ENCODE measurements at regions not wholly inside any gene's neighbourhood (a gene's known extent, or its start where the extent isn't known, plus 50 kb on each side); places are given as distances from the start of the nearest gene placed in this dataset.

DNA sequence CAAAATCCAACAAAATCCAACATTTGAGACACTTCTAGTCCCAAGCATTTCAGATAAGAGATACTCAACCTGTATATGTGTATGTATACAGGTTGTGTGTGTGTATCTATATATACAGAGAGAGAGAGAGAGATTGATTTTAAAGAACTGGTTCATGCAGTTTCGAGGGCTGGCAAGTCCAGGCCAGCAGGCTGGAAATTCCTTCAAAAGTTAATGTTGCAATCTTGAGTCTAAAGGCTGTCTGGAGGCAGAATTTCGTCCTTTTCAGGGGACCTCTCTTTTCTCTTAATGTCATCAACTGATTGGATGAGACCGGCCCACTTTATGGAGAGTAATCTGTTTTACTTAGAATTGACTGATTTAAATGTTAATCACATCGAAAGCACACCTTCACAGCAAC, 199.6 kb upstream of the IL12A start:
- no peak for TF ChIP-seq ZNF274 (IDR thresholded peaks at IDR 0.05; ENCODE audit: low read depth, low read length)
- no peak overlapping the region for H3K4me3 ChIP-seq (ENCODE audit: low read length)

DNA sequence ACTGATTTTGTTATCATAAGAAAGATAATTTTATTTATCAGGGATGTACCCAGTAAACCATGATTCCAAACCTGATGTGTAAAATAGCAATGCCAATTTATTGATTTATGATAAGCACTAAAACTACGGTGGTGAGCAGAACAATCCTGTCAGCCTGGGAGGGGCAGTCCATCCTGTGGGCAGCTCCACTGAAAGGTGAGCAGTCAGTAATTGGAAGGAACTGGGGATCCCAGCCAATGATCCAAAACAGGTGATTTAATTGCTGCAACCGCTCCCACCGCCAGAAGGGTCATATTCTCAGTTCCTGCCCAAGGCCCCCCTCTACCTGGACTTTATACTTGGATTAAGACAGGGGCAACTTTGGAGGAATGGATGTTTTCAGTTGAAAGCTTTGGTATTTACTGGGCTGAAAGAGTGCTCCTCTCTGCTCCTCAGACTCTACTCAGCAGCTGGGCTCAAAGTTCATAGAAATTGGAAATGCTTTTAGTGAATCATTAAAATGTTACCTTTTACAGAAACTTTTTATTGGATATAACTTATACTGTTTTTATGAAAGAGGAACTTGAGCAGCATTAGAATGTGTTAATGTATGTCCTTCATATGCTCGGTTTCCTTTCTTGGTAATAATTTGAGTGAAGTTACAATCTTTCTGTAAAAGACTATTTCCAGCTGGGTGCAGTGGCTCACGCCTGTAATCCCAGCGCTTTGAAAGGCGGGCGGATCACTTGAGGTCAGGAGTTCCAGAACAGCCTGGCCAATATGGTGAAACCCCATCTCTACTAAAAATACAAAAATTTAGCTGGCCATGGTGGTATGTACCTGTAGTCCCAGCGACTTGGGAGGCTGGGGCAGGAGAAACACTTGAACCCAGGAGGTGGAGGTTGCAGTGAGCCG, 198.6 kb upstream of the IL12A start:
- no peak overlapping the region for H3K4me3 ChIP-seq (ENCODE audit: low read length)
- TF ChIP-seq ZNF274 (IDR thresholded peaks at IDR 0.05; ENCODE audit: low read depth, low read length) = no peak

DNA sequence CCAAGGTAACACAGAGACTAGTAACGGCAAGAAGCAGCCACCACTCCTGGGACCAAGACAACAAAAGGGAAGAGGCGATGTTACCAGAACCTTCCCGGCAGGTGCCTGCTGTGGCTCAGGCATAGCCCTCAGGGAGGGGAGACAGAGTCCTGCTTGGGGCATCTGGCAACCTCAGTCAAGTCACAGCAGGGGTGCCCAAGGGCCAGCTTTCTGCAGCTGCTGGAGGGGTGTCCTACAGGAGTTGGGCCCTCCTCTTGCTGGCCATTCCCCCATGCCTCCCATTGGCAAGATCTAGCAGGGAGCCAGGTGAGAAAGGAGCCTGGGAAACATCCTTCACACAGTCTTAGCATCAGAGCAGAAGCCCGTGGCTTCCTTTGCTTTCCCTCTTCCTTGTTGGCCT, 197.3 kb upstream of the IL12A start:
- no peak overlapping the region for H3K4me3 ChIP-seq (ENCODE audit: low read length)
- no peak for TF ChIP-seq ZNF274 (IDR thresholded peaks at IDR 0.05; ENCODE audit: low read depth, low read length)

DNA sequence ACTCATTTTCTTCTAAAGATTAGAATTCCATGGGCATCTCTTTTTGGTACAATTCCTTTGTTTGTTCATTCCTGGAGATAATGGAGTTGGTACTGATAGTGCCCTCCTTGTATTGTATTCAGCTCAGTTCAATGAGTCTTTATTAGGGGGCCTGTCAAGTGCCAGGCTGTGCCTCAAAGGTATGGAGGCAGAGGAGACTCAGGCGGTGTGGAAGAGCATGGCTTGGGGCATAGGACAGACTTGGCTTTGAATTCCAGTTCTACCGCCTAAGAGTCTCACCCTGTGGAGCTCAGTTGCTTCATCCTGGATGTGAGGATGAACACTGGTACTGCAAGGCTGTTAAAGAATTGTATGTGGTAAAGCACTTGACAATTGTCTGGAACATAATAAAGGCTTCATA, 196.6 kb upstream of the IL12A start:
- no peak overlapping the region for H3K4me3 ChIP-seq (ENCODE audit: low read length)
- no peak for TF ChIP-seq ZNF274 (IDR thresholded peaks at IDR 0.05; ENCODE audit: low read depth, low read length)

DNA sequence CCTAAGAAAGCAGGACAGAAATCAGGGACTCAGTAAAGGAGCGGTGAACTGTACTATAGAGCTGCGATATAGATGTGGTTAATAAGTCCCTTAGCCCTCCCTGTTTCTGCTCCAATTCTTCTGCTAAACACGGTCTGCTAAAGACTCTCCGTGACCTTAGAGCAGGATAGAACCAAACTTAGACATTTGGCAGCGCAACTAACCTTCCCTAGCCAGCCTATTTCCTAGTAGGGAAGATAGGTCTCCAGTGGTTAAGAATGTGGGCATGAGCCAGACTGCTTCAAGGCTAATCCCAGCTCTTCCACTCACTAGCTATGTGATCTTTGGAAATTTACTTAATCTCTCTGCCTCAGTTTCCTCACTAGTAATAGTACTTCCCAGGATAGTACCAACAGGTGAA, 193.6 kb upstream of the IL12A start:
- H3K4me3 ChIP-seq (ENCODE audit: low read length) = no peak overlapping the region
- no peak for TF ChIP-seq ZNF274 (IDR thresholded peaks at IDR 0.05; ENCODE audit: low read depth, low read length)

DNA sequence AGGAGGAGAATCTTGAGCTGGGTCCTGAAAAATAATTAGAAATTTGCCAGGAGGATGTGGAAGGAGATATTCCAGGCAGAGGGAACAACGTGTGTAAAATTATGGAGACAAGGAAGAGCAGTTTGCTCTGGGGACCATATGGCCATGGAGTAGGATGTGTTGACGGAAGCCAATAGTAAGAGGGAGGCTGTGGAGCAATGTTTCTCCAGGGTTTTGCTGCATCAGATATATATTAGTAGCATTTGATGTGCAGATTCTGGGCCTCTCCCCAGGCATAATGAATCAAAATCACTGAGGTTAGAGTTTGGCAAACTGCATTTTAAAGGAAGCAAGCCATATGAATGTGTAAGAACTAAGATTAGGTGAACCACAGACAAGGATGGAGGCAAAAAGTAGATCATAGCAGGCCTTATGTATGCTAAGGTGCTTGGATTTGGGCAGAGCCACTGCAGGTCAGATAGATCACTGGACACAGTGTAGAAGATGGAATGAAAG, 192.9 kb upstream of the IL12A start:
- TF ChIP-seq ZNF274 (IDR thresholded peaks at IDR 0.05; ENCODE audit: low read depth, low read length) = no peak
- H3K4me3 ChIP-seq (ENCODE audit: low read length) = no peak overlapping the region

DNA sequence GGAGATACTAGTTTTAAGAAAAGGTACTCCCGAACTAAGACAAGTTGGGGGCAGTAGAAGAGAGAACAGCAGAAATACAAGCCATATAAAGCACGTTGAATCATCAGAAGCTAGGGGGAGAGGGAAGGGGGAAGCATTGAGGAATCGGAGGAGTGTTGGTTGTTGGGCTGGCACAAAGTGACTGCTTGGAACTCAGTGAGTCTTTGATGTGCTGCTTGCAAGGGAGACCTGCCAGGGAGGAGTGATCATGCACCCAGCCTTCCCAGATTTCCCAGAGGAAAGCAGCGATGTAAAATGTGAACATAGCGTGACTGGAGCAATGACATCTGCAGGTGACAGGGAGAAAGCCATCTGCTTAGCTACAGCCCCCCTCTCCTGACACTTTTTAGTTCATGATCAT, 192.4 kb upstream of the IL12A start:
- TF ChIP-seq ZNF274 (IDR thresholded peaks at IDR 0.05; ENCODE audit: low read depth, low read length) = no peak
- H3K4me3 ChIP-seq (ENCODE audit: low read length) = no peak overlapping the region

DNA sequence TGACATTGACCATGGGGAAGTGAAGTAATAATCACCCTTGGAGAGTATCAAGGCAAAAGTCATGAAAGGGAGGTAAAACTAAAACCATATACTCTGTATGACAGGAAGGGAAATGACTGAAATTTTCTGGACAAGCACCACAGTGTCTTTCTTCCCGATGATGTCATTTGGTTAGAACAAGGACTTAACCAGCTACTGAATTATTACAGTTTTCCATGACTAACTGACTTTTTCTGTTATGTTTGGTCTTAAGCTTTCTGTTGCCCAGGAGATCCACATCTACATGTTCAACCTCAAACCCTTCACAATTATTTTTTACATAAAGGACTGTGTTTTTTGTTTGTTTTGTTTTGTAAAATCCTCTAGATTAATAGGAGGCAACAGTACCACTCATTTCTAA, 191.9 kb upstream of the IL12A start:
- H3K4me3 ChIP-seq (ENCODE audit: low read length) = no peak overlapping the region
- TF ChIP-seq ZNF274 (IDR thresholded peaks at IDR 0.05; ENCODE audit: low read depth, low read length) = no peak

DNA sequence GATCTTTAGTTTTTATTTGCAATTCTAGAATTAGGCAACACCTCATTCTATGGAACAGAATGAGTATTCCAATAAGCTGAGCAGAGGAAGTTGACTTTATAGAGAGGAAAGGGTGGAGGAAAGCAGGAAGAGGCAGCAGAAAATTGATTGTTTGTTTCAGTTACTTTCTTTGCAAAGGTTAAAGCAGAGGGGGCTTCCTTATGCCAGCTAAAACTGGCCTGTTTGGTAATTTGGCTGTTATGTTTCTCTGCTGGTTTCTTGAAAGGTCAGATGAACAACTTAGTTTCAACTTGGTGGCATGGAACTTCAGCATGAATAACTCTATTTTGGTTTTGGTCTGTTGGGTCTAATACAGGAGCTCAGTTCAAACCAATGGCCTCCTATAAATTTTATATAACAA, 190.9 kb upstream of the IL12A start:
- TF ChIP-seq ZNF274 (IDR thresholded peaks at IDR 0.05; ENCODE audit: low read depth, low read length) = no peak
- no peak overlapping the region for H3K4me3 ChIP-seq (ENCODE audit: low read length)

DNA sequence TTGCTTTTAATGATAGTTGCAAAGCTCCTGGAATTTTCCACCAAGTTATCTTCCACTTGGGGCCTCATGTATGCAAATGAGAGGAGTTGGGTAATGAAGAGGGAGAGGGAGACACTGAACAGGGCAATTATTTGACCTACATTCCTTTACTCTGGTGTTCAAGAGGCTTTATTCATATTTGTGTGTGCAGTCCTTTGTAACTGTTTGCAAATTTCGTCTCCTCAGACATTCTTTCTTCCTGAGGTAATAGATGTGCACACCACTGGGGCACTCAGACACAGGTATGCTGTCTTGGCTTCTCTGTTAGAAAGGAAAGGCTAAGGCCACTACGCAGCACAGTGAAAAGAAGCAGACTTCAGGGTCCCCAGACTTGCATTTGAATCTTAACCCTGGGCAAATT, 189.7 kb upstream of the IL12A start:
- no peak overlapping the region for H3K4me3 ChIP-seq (ENCODE audit: low read length)
- no peak for TF ChIP-seq ZNF274 (IDR thresholded peaks at IDR 0.05; ENCODE audit: low read depth, low read length)

DNA sequence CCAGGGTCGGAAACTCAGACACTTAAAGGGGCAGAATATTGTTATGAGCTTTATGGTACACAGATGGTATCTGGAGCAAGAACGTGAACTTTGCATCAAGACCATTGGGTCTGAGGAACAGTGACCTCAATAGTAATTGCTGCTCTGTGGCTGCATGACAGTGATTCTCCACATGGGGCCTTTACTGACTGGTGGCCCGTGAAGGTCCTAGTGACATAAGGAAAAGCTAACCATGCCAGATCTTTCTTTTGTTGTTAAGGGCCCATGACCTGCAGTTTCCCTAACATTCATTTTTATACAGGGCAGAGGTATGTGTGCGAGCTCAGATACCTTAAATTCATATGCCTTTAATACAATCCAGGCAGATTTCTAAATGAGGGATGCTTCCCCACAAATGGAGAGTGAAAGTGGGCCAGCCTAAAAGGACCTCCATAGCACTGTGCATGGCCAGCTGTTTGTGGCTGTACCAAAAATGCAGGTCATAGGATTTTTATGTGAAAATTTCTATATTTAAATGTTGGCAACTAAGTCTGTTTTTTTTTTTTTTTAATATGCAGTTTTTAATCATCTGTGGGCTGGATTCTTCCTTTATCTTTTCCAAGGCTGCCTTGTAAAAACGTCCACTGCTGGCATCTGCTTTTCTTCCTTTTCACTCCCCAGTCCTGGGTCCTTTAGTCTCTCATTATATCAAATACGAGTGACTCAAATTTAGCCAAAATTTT, 188.0 kb upstream of the IL12A start:
- no peak overlapping the region for H3K4me3 ChIP-seq (ENCODE audit: low read length)
- TF ChIP-seq ZNF274 (IDR thresholded peaks at IDR 0.05; ENCODE audit: low read depth, low read length) = no peak

DNA sequence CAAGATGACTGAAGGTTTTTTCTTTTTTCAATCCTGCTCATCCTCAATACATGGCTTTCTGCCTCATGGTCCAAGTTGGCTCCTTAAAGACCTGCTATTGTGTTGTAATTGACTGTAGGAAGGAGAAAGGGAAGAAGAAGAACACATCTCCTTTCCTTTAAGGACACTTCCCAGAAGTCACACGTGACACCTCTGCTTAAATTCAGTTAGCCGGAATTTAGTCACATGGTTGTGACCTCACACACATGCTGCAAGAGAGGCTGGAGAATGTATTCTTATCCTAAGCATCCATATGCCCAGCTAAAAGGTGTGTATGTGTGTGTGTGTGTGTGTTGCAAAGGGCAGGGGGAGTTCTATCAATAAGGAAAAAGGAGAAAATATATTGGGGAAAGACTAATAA, 185.8 kb upstream of the IL12A start:
- TF ChIP-seq ZNF274 (IDR thresholded peaks at IDR 0.05; ENCODE audit: low read depth, low read length) = no peak
- H3K4me3 ChIP-seq (ENCODE audit: low read length) = no peak overlapping the region

DNA sequence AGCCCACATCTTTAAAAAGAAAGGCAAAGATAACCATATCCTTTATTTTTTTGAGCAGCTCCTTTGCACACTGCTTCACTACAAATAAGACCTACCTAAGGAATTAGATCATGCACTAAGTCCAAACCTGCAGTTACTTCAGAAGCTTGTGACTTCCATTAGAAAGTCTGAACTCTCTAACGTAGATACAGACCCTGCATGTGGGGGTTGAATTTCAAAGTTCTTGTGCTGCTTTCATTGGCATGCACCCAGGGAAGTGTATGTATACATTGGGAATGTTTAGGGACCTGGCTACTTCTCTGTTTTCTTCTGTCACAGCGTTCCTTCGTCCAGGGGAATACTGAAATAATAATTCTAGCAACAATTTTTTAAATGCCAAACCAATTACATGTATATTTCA, 185.2 kb upstream of the IL12A start:
- no peak for TF ChIP-seq ZNF274 (IDR thresholded peaks at IDR 0.05; ENCODE audit: low read depth, low read length)
- no peak overlapping the region for H3K4me3 ChIP-seq (ENCODE audit: low read length)

DNA sequence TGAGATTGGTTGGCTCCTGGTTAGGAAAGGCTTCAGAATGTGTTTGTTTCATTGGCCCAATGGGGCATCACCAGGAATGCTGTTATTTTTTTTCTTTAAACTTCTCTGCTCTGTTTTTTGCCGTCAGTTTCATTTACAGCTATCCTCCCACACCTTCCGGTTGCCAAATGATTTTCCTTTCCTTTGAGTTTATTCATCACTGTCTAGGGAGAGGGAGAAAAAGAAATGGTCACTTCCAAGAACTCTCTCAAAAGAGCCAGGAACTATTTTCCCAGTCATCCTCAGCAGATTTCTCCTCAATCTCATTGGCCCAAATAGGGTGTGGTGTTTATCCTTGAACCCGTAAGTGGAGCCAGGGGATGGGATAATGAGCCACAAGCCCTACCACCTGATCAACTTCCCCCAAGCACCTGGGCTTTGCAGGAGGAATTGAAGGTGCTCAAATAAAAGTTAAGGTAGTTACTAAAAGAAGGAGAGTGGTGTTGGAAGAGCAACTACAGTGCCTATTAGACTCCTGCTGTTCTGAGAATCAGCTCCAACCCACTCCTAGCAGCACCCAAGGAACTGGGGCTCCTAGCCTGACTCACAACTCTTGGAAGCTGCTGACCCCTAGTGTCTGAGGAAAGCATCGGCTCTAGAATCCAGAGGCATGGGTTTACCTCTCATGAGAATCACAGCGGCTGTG, 183.8 kb upstream of the IL12A start:
- no peak overlapping the region for H3K4me3 ChIP-seq (ENCODE audit: low read length)

DNA sequence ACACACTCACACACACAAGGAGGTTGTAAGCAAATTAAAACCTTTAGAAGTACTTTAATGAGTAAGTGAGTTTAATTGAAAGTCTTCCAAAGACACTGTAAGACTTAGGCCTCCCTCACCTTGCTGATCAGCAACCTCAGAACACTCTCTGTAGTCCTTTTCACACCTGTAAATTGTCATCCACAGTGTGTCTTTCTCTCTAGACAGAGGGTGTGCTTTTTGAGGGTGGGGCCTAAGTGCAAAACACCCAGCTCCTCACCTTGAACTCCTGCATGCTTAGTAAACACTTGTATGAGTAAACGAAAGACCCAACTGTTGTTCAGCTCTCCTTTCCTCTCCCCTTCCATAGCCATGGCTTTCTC, 183.2 kb upstream of the IL12A start:
- no peak for TF ChIP-seq ZNF274 (IDR thresholded peaks at IDR 0.05; ENCODE audit: low read depth, low read length)
- H3K4me3 ChIP-seq (ENCODE audit: low read length) = no peak overlapping the region

More for the DNA sequence above, 183.8 kb upstream of the IL12A start:
- TF ChIP-seq ZNF274 (IDR thresholded peaks at IDR 0.05; ENCODE audit: low read depth, low read length) = no peak
